ENCODE measurements at regions not wholly inside any gene's neighbourhood (a gene's known extent, or its start where the extent isn't known, plus 50 kb on each side); places are given as distances from the start of the nearest gene placed in this dataset.

DNA sequence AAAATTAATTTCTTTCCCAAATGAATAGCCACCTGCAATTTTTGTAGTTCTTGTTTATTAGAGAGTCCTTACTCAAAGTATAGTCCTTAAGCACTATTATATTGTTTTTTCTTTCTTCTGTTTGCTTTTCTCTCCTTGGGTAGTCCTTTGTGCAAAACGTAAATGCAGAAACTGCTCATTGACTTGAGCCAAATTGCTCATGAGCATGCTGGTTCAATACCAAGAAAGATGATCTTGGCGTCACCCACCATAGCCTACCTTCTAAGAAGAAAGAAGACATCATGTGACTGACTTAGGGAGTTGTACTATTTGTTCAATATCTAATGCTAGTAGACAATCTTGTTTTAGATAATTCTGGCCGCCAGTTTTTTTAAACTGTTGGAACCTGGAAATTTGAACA, 248.8 kb upstream of the DMRT1 start:
- intact Hi-C loops (cut with DNase I): no loop called here
- Histone ChIP-seq H3K27ac (no peak overlapping the region), H3K4me3 (no peak overlapping the region), H3K9ac (ENCODE audit: low read depth in 2 of 2, low read length in 2 of 2) (no peak overlapping the region), H3K27me3 (no peaks in the 10 kb centered on the region), H3K4me1 (no peaks in the 10 kb centered on the region), H3K36me3 (no peaks in the 10 kb centered on the region), H3K9me3 (no peaks in the 10 kb centered on the region)
- no peak for DNase-seq
- no peak for TF ChIP-seq CTCF (IDR thresholded peaks at IDR 0.05)

DNA sequence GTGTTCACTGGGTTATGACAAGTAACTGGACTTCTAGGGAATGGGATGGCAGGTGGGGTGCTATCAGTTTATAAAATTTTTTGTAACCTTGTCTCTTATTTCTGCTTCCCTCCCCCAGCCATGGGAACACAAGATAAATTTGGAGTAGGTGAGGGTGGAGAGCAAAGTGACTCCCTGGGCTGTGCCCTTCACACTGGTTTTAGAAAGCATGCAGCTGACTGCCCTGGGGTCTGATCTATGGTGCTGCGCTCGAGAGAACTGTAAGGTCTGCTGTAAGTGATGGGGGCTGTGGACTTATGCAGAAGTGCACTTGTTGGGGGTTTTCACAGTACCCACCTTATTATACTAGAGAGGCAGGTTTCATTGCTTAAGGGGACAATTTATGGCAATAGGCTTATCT, 247.7 kb upstream of the DMRT1 start:
- no peaks in the 10 kb centered on the region for H3K9me3 ChIP-seq
- no peak for TF ChIP-seq CTCF (IDR thresholded peaks at IDR 0.05)
- no peaks in the 10 kb centered on the region for H3K4me1 ChIP-seq
- H3K36me3 ChIP-seq: no peaks in the 10 kb centered on the region
- DNase-seq: no peak
- intact Hi-C loops (cut with DNase I): no loop called here
- no peak overlapping the region for H3K27ac ChIP-seq
- H3K4me3 ChIP-seq: no peak overlapping the region
- no peak overlapping the region for H3K9ac ChIP-seq (ENCODE audit: low read depth in 2 of 2, low read length in 2 of 2)
- no peaks in the 10 kb centered on the region for H3K27me3 ChIP-seq

- no peak overlapping the region for H3K4me3 ChIP-seq
- no peaks in the 10 kb centered on the region for H3K9me3 ChIP-seq
- no peak for DNase-seq
- intact Hi-C loops (cut with DNase I): no loop called here
- no peak overlapping the region for H3K9ac ChIP-seq (ENCODE audit: low read depth in 2 of 2, low read length in 2 of 2)
- no peaks in the 10 kb centered on the region for H3K27me3 ChIP-seq
- no peak overlapping the region for H3K27ac ChIP-seq
- H3K4me1 ChIP-seq: no peaks in the 10 kb centered on the region
- no peaks in the 10 kb centered on the region for H3K36me3 ChIP-seq
- no peak for TF ChIP-seq CTCF (IDR thresholded peaks at IDR 0.05)
These were observed 244.8 kb upstream of the DMRT1 start for GRCh38 chr9:596703-597102.

DNA sequence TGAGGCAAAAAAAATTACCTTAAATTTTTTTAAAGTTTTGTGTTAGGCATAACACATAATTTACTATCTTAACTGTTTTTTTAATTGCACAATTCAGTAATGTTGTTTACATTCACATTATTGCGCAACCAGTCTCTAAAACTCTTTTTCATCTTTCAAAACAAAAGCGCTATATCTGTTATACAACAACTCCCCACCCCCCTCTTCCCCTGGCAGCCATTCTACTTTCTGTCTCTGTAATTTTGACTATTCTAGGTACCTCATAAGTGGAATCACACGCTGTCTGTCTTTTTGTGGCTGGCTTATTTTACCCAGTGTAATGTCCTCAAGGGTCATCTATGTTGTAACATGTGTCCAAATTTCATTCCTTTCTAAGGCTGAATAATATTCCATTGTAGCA, 241.5 kb upstream of the DMRT1 start:
- intact Hi-C loops (cut with DNase I): no loop called here

DNA sequence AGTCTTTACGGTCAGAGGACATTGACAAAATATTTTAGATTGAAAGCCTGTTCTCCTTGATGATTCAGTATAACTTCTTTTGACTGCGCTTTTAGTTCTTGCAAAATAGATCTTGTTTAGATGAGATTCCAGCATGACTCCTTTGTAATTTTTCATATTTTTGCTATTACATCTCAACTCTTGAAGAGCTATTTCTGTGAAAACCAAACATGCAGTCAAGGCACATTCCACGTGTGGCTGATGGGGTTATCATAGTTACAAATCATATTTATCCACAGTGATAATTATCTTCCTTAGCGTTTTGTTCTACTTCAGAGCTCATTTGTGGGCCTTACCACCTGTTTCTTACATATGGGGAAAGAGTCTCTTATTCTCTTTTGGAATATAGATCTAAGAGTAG, 238.8 kb upstream of the DMRT1 start:
- Histone ChIP-seq H3K9ac (ENCODE audit: low read depth in 2 of 2, low read length in 2 of 2) (no peak overlapping the region), H3K4me3 (no peak overlapping the region), H3K36me3 (no peaks in the 10 kb centered on the region), H3K9me3 (no peaks in the 10 kb centered on the region), H3K27me3 (no peaks in the 10 kb centered on the region), H3K27ac (no peak overlapping the region), H3K4me1 (no peaks in the 10 kb centered on the region)
- no peak for TF ChIP-seq CTCF (IDR thresholded peaks at IDR 0.05)
- intact Hi-C loops (cut with DNase I): no loop called here
- DNase-seq: no peak

More for the DNA sequence above, 241.5 kb upstream of the DMRT1 start:
- no peak overlapping the region for H3K9ac ChIP-seq (ENCODE audit: low read depth in 2 of 2, low read length in 2 of 2)
- no peaks in the 10 kb centered on the region for H3K27me3 ChIP-seq
- H3K36me3 ChIP-seq: no peaks in the 10 kb centered on the region
- H3K9me3 ChIP-seq: no peaks in the 10 kb centered on the region
- no peaks in the 10 kb centered on the region for H3K4me1 ChIP-seq
- H3K4me3 ChIP-seq: no peak overlapping the region
- DNase-seq: no peak
- no peak for TF ChIP-seq CTCF (IDR thresholded peaks at IDR 0.05)
- no peak overlapping the region for H3K27ac ChIP-seq

GRCh38 chr9:603126-603525, 238.4 kb upstream of the DMRT1 start:
- intact Hi-C loops (cut with DNase I): no loop called here
- TF ChIP-seq CTCF (IDR thresholded peaks at IDR 0.05): no peak
- no peaks in the 10 kb centered on the region for H3K4me1 ChIP-seq
- H3K9me3 ChIP-seq: no peaks in the 10 kb centered on the region
- no peak overlapping the region for H3K4me3 ChIP-seq
- no peak overlapping the region for H3K9ac ChIP-seq (ENCODE audit: low read depth in 2 of 2, low read length in 2 of 2)
- no peak overlapping the region for H3K27ac ChIP-seq
- no peak for DNase-seq
- no peaks in the 10 kb centered on the region for H3K36me3 ChIP-seq
- no peaks in the 10 kb centered on the region for H3K27me3 ChIP-seq

Data from colonic mucosa (tissue), 4 donors.